H1 (cell line): ENCODE measurements at regions not wholly inside any gene's neighbourhood (a gene's known extent, or its start where the extent isn't known, plus 50 kb on each side); places are given as distances from the start of the nearest gene placed in this dataset.

Experiments
- CREB1 ChIP-seq: IDR thresholded peaks from 2 replicates; pipeline ENCODE4 v1.6.1; 2012; ENCODE audit warnings: inconsistent platforms

DNA sequence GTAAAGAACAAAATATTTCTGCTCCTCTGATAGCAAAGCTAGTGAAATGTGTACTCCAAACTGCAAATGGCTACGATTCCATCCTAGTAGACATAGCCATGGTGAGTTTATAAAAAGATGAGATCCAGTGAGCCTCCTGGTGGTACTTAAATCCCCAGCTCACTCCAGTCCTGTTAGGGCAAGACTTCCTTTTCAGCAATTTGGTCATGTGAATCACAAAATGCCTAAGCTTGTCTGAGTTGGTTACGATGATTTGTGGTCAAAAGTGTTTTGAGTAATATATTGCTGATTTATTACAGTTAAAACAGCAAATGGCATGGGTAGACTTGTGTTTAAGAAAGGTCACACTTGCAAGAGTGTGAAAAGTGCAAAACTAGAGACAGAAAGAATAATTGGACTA lies 102.7 kb upstream of the NAV3 start (continued):
- TF ChIP-seq CREB1 = no peak
